HG02763 (cell line): ENCODE measurements at regions not wholly inside any gene's neighbourhood (a gene's known extent, or its start where the extent isn't known, plus 50 kb on each side); places are given as distances from the start of the nearest gene placed in this dataset.

ENCODE experiments used
- ATAC-seq: cut with Tn5 transposase; IDR thresholded peaks from one replicate; pipeline ENCODE4 v1.9.1; 2021; ENCODE audit warnings: mild to moderate bottlenecking, moderate library complexity; ENCODE audit not compliant: unreplicated experiment

DNA sequence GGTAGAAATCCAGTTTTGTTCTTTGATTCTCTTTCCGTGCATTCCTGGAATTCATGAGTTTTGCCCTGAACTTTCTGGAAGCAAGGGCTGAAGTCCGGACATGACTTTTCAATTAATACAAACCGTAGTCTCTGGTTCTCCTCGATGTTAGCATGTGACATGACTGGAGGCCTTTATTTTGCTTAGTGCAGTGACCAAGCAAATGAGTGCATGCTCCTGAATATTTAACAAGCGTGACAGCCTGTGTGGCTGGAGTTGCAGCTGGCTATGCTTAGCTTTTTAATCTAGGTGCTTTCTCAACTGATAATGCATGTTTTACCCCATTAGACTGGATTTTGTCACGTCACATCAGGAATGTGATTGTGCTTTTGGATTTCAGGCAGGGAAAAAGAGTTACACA is 302.1 kb downstream of the MAP2K6 start:
- ATAC-seq = no peak

DNA sequence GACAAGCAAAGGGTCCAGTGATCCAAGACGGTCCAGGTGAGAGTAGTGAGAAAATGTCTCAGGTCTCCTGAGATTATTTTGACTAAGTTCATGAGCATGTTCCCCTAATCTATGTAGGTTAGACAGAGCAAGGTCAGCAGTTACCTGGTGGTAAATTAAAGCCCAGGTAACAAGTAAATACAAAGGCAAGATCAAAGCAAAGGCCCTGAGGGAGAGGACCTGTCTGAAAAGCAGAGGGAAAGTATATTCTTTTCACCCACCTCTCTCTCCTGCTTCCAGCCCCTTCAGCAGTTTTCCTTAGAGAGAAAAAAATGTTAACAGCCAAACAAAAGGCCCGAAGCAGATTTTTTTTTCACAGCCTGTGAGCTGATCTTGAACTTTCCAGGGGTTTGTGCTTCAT is 302.7 kb downstream of the MAP2K6 start:
- ATAC-seq = no peak

DNA sequence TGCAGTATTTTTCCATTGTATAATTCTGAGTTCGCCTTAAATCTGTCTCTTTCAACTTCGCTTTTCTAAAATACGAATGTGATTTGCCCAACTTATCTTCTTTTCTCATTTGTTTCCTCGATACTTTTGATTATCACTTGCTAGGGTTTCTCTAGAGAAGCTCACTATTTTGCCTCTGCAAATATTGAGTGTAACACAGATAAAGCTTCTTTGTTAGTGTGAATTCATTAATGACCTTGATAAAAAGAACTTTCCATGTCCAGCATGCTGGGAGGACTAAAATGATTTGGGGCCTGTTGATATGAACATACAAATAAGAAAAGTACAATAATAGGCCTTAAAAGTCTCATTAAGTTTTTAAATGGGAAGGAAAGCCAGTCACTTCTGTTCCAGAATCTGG is 303.3 kb downstream of the MAP2K6 start:
- no peak for ATAC-seq

GRCh38 chr17:69719474-69720048 is 305.1 kb downstream of the MAP2K6 start:
- no peak for ATAC-seq

- no peak for ATAC-seq
These were observed 308.0 kb downstream of the MAP2K6 start for GRCh38 chr17:69722518-69722917.

DNA sequence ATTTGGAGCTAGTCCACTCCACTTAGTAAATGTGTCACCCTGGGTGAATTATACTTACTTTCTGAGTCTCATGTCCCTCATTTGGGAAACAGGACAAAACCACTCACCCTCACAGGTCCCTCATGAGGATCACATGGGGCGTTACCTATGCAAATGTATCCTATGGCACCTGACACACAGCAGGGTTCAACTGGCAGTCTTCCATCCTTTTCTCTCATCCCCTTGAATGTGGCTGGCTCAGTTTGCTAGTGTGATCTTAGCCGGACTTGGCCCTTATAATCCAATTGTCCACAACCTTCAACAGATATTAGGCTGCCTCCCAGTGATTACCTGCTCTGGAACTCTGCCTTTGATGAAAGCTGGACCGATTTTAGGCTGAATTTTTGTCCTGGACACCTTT is 308.8 kb downstream of the MAP2K6 start:
- no peak for ATAC-seq

DNA sequence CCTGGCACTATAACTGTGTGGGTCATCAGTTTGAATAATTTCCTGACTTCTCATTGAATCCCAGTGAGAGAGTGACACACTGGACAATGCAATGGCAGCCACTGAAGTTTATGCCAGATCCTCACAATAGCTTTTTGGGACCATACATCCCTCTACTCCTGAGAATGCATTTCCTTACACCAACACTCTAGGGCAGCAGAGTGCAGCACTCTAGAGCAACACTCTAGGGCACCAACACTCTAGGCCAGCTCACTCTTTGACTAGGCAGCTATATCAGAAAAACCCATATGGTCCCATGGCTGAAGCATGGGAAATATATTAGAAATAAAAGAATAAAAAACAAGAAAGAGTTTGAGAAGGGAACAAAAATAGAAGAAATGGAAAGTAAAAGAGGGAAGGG is 309.2 kb downstream of the MAP2K6 start:
- ATAC-seq = no peak

- no peak for ATAC-seq
These were observed 309.7 kb downstream of the MAP2K6 start for GRCh38 chr17:69724238-69724637.

DNA sequence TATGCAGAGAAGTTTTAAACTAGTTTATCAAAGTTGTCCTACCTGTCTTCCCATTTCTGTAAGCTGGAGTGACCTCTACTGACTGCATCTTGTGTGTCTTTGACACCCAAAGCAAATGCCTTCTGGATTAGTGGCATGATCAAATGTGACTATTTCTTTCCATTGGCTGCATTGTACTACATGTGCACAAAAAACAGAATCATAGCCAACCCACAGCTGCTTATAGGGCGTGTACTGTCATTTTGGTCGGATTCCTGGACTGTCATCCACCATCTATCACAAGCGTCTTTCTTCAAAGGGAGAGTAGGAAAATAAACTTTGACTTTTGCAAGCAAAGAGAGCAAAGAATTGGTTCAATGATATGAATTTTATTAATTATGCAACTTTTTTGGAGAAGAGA is 310.6 kb downstream of the MAP2K6 start:
- no peak for ATAC-seq

DNA sequence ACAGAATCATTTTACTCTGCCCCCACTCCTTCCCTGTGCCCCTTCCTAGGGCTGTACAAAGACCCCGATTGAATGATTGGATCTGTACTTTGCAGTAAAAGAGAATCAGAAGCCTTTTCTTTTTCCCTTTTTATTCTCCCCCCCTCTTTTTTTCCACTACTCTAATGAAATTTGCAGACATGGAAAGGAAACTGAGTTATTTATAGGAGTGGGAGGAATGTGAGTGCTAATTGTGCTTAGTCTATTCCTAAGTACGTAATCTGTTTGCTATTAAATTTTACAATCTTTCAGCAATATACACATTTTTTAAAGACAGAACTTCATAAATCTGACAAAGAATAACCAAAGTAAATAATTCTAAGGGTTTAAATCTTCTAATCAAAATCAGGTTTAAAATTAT is 314.3 kb downstream of the MAP2K6 start:
- ATAC-seq = no peak

- no peak for ATAC-seq
These were observed 315.4 kb downstream of the MAP2K6 start for GRCh38 chr17:69729944-69730343.

GRCh38 chr17:69732272-69732918 is 317.9 kb downstream of the MAP2K6 start:
- ATAC-seq = no peak

DNA sequence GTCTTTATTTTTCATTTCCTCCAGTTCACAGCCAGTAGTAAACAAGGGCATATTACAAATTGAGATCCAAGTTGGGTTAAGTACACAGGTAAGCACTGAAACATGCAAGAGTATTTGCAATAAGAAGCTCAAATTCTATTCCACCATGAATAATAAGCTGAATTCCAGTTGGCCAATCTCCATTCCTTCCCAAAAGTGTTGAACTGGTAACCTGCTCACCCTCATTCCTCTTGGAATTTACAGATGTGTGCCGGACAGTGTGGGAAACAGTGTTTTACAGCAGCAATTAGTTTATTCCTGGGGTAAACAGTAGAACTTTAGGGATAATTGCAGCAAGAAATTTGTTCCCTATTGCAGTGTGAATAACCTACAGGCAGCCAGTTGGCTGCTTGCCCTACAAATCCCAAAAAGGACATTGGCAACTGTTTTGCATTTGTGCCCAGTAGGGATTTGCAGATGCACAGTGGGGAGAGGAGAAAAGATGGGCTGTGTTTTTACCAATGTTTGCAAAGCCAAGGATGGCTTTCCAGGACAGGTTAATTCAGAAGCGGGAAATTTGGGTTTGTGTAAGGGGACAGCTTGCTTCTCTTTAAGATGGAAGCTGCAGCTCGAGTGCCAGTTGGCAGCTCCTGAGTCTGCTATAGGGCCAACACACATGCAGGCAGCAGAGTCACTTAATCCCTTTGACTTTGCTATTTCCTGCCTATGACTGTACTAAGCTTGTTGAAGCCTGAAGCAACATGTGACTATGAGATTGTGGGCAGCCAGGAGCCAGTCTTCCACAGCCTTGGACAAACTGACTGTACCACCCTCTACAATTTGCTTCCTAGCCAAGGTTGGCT is 318.9 kb downstream of the MAP2K6 start:
- ATAC-seq = no peak

GRCh38 chr17:69734656-69735055 is 320.2 kb downstream of the MAP2K6 start:
- ATAC-seq = no peak

DNA sequence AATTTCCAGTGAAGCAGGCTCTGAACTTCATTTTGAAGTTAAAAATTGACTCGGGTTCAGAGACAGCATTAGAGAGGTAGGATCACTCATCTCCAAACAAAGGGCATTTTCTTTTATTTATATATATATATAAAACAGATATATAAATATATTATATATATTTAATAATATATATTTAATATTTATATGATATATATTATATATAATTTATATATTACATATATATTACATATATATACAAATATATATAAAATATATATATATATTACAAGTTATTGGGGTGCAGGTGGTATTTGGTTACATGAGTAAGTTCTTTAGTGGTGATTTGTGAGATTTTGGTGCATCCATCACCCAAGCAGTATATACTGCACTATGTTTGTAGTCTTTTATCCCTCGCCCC is 320.8 kb downstream of the MAP2K6 start:
- no peak for ATAC-seq

GRCh38 chr17:69743091-69743490 is 328.6 kb downstream of the MAP2K6 start:
- ATAC-seq = no peak

GRCh38 chr17:69744512-69745070 is 330.1 kb downstream of the MAP2K6 start:
- no peak for ATAC-seq

- ATAC-seq = no peak
These were observed 325.1 kb upstream of the KCNJ16 start for GRCh38 chr17:69749911-69750310.

DNA sequence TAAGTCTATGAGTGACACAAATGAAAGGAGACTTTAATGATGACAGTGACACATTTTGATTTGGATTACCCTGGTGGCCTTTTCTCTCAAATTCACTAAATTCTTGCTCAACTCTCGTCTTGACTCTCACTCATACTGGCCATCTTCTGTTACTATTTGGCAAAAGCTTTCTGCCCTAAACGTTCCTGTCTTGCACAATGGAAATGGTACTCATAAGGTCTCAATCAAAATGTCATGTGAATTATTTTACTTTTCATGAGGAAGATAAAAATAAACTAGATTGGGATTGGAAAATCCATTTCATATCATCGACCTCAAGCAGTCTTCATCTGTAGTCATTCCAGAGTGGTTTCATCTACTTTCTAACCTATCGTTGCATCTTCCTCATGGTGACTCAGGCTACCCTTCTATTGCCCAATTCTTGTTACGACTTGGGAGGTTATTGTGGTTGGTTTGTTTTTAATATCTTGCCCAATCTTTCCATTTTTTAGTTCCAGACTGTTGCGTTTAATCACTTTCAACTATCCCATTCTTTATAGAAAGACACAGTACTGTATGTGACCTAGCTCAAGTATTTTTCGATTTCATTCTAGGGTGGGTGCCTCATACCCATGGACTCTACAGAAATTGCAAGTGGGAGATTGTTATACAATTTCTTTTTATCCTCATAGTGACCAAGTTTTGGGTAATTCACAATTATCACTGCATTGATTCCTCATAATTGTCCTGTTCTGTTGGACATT is 317.2 kb upstream of the KCNJ16 start:
- no peak for ATAC-seq

GRCh38 chr17:69760562-69760961 is 314.5 kb upstream of the KCNJ16 start:
- no peak for ATAC-seq

GRCh38 chr17:69761011-69761410 is 314.0 kb upstream of the KCNJ16 start:
- no peak for ATAC-seq
